AG09309 (cell line): ENCODE measurements at regions not wholly inside any gene's neighbourhood (a gene's known extent, or its start where the extent isn't known, plus 50 kb on each side); places are given as distances from the start of the nearest gene placed in this dataset.

ENCODE experiments used
- DNase-seq: peaks from one replicate; pipeline ENCODE4 v3.0.0-alpha.2; 2010; ENCODE audit warnings: low read depth
- H3K4me3 ChIP-seq: 2 replicates; pipeline ENCODE4 v1.5.1; 2011; ENCODE audit warnings: mild to moderate bottlenecking, low read depth, low read length, moderate library complexity; ENCODE audit not compliant: control insufficient read depth
- TF ChIP-seq, protein P1 (sequence below): IDR thresholded peaks from 2 replicates; pipeline ENCODE4 v1.5.1; 2011; ENCODE audit warnings: mild to moderate bottlenecking, low read depth, low read length, inconsistent platforms; ENCODE audit not compliant: insufficient read depth, control insufficient read depth; ENCODE audit errors: missing control alignments

DNA sequence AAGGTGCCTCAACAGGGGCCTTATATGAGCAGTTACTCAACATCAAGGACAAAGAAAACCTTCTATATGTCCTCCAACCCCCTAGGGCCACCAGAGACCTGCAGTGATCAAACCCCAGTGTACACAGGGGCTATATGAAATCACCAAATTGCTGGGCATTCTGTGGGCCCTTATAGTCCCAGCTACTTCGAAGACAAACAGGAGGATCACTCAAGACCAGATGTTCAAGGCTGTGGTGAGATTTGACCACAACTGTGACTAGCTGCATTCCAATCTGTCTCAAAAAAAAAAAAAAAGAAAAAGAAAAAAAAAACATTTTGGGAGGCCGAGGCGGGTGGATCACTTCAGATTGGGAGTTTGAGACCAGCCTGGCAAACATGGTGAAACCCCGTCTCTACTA, 51.0 kb upstream of the PRB2 start:
- no peak for DNase-seq
- H3K4me3 ChIP-seq = no peak overlapping the region
- TF ChIP-seq, protein P1, sequence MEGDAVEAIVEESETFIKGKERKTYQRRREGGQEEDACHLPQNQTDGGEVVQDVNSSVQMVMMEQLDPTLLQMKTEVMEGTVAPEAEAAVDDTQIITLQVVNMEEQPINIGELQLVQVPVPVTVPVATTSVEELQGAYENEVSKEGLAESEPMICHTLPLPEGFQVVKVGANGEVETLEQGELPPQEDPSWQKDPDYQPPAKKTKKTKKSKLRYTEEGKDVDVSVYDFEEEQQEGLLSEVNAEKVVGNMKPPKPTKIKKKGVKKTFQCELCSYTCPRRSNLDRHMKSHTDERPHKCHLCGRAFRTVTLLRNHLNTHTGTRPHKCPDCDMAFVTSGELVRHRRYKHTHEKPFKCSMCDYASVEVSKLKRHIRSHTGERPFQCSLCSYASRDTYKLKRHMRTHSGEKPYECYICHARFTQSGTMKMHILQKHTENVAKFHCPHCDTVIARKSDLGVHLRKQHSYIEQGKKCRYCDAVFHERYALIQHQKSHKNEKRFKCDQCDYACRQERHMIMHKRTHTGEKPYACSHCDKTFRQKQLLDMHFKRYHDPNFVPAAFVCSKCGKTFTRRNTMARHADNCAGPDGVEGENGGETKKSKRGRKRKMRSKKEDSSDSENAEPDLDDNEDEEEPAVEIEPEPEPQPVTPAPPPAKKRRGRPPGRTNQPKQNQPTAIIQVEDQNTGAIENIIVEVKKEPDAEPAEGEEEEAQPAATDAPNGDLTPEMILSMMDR = no peak

DNA sequence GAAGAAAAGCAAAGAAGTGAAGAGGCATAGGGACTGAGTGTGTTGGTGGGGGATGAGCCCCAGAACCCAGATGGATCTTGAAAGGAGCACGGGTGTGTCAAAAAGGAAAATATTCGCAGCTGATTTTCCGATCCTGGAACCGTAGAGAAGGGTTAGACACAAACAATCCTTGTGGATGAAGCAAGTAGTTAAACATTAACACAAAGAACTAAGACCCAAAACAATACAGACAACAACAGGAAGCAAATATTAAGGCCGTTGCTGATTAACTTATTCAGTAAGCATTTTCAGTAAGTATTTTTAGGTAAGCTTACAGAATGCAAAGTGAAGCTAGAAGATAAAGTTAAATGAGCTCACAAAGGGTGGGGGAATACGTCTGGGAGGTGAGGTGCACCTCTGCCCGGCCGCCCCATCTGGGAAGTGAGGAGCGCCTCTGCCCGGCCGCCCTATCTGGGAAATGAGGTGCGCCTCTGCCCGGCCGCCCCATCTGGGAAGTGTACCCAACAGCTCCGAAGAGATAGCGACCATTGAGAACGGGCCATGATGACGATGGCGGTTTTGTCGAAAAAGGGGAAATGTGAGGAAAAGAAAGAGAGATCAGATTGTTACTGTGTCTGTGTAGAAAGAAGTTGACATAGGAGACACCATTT, 62.8 kb upstream of the PRB2 start:
- no peak for DNase-seq
- H3K4me3 ChIP-seq = no peak overlapping the region
- TF ChIP-seq, protein P1 = no peak

DNA sequence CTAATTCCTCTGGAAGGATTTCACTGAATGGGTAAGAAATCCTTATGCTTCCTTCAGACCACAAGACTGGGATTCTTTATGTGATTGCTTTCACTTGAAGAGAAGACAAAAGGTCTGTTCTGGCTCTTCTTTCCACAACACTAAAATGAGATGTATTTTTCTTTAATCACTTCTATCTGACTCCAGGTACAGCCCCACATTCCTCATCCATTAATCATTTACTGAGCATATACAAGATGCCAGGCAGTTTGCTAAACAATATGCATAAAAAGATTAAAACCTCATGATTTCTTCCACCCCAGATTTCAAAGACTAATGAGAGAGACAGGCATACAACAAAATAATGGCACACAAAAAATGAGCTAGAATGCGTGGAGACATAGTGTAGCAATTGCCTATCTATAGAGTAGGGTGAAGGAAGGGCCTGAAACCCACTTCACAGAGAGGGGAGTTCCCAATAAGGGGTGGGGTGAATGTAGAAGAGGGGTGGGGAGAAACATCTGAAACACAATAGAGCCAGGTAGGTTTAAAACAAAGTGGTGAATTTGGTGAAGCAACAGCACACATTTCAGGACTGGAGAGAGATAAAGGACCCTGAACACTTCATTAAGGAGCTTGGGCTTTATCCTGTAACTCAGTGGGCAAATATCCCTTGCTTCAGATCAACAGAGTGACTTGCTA, 65.1 kb upstream of the PRB2 start:
- no peak for DNase-seq
- no peak overlapping the region for H3K4me3 ChIP-seq
- TF ChIP-seq, protein P1 = no peak

DNA sequence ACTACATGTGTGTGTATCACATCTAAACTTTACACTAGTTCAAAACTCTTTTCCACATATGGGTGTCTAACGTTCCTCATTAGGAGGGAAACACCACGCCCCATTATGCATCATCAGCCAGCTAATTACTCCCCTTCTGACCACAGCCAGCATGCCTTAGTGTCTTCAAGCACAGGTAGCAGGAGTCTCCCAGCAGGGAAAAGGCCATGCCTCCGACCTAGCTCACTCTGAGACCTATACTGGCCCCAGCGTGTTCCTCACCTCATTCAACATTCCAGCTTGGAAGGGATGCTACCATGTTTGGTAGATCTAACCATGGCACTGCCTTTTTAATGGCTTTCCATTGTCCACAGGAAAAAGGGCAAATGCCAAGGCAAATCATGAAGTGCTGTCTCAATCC, 66.1 kb upstream of the PRB2 start:
- no peak overlapping the region for H3K4me3 ChIP-seq
- TF ChIP-seq, protein P1 = no peak
- no peak for DNase-seq

DNA sequence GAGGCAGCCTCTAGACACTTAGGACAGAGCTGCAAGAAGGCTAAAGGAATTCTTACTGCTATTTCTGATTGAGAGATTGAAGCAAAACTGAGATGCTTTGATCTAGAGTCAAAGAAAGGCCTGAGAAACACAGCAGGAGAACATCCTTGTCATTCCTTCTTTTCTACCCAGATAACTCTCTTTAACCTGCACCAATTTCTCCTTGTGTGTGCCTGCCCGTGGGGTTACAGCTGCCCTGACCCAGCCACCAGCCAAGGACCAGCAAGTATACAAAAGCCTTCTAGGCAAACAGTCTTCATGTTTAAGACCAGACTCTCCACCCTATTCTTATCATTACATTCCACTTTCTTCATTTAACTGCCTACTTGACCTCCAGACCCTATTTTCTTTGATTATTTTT, 81.7 kb upstream of the PRB2 start:
- TF ChIP-seq, protein P1 = no peak
- no peak overlapping the region for H3K4me3 ChIP-seq
- DNase-seq = no peak

DNA sequence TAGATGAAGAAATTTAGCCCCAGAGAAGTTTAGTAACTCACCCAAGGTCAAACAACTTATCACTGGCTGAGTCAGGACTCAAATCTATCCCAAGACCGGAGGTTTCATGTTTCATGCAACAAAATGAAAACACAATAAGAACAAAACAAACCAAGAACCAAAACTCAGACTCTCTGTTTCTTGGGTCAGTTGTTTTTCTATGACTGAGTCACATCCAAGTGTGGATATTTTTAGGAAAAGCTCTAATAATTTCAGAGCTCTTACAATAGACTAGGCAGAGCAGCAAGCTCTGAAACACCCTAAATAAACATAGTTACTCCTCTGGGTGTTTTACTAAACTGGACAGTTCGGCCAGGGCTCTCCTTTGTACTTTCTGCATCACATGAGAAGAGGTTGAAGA, 87.6 kb upstream of the PRB2 start:
- TF ChIP-seq, protein P1 = no peak
- DNase-seq = no peak
- H3K4me3 ChIP-seq = no peak overlapping the region
